ENCODE measurements at regions not wholly inside any gene's neighbourhood (a gene's known extent, or its start where the extent isn't known, plus 50 kb on each side); places are given as distances from the start of the nearest gene placed in this dataset.
A peak's percentile ranks its signal among the peaks of the same experiment; 100 is the strongest.

DNA sequence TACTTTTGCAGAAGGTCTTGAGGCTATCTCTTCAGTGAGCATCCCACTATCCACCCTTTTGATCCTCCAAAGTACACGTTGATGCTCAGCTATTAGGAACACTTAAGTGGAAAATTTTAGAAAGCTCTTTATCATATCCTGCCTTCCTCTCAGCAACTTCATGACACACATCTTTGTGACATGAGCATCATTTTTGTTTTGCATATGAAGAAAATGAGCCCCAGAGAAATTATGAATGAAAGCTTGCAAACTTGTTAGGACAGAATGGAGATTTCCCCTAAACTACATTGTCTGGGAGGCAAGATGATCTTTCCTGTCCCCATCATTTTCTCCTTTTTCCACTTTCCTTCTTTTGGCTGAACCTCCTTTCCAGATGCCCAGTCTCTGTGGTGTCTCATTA, 239.4 kb upstream of the PIK3R1 start:
- ATAC-seq (no peak), DNase-seq (ENCODE audit: missing footprints) (no peak)
- intact Hi-C loops (cut with DNase I), result loop anchor here (10.0 kb wide), 1 partner anchor 239 kb away; the partner anchor contains the start of gene PIK3R1

DNA sequence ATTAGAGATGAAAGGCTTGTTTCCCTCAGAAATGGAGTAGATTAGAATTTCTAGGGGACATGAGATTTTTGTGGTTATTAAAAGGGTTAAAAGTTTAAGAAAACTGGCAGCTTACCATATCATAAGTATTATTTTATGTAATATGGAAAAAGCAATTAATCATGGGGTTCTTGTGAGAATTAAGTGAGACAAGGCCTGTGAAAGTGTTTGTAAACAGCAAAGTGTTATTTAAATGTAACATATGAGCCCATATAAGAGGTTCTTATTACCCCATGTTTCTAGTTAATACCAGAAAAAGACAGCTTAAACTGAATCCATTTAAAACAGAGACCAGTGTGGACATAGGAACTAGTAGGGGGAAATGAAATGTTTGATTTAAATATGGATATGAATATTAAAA, 241.1 kb upstream of the PIK3R1 start:
- DNase-seq (ENCODE audit: missing footprints) (no peak), ATAC-seq (no peak)
- intact Hi-C loops (cut with DNase I), result loop anchor here (10.0 kb wide), 1 partner anchor 240 kb away; the partner anchor contains the start of gene PIK3R1

DNA sequence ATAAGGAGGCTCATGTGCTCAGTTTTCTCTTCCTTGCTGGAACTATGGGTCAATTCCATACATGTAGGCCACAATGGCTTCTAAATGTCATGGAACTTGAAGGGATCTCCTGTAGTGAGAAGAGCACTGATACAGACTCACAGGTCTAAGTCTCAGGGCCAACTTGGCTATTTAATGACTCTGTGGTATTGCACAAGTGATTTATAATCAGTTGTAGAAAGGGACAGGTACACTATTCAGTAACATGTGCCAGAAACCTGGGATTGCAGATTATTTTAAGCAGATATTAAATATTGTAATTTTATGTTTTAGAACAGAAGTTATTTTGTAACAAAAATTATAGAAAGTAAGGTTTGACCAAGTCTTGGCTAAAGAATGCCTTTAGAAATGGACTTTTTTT, 241.5 kb upstream of the PIK3R1 start:
- DNase-seq (ENCODE audit: missing footprints) (no peak), ATAC-seq (no peak)
- intact Hi-C loops (cut with DNase I), result loop anchor here (10.0 kb wide), 1 partner anchor 241 kb away; the partner anchor contains the start of gene PIK3R1

DNA sequence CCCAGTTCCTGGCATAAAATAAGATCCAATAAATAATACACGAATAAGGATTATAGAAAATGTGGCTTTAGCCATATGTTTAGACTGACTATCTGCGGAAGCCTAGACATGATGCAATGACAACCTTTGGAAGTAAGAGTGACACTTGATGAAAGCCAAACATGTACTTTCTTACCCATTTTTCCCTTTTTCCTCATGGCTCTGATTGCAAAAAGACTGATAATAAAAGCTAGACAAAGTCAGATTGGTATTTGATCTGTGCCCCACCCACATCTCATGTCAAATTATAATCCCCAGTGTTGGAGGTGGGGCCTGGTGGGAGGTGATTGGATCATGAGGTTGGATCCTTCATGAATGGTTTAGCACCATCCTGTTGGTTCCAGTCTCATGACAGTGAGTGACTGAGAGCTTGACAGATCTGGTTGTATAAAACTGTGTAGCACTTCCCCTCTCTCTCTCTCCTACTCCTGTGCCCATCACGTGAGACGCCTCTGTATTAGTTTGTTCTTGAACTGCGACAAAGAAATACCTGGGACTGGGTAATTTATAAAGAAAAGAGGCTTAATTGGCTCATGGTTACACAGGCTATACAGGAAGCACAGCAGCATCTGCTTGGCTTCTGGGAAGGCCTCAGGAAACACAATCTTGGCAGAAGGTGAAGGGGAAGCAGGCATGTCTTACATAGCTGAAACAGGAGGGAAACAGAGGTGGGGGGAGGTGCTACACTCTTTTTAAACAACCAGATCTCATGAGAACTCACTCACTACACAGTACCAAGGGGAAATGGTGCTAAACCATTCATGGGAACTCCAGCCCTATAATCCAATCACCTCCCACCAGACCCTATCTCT, 243.4 kb upstream of the PIK3R1 start:
- ATAC-seq, result no peak
- intact Hi-C loops (cut with DNase I), result loop anchor here (10.0 kb wide), 1 partner anchor 243 kb away; the partner anchor contains the start of gene PIK3R1
- no peak for DNase-seq (ENCODE audit: missing footprints)

DNA sequence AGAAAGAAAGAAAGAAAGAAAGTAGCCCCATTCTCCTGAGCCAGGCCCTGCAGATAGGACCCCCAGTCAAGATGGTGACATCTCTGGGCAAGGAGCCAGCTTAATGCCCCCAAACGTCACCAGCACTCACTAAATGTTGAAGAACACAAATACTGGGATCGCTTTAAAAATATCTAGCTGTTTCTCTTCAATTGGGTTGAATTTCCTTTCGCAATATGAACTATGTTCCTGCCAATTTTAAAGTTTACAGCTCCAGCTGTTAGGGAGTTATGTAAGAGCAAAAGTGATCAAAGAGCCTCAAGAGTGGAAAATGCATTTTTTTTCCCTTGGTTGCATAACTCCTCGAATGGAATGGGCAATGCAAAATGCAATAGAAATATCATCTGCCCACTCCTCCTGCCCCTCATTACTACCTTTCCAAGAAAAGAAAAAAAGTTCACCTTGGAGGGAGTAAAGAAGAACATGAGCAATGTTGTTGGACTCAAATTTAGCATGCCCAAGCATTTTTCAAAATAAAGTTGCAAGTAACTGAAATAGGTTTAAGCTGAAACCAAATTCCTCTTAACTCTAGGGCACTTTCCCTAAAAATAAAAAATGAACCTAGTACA, 244.2 kb upstream of the PIK3R1 start:
- intact Hi-C loops (cut with DNase I), result loop anchor here (10.0 kb wide), 1 partner anchor 243 kb away; the partner anchor contains the start of gene PIK3R1
- no peak for DNase-seq (ENCODE audit: missing footprints)
- peak; percentile 83 for ATAC-seq

DNA sequence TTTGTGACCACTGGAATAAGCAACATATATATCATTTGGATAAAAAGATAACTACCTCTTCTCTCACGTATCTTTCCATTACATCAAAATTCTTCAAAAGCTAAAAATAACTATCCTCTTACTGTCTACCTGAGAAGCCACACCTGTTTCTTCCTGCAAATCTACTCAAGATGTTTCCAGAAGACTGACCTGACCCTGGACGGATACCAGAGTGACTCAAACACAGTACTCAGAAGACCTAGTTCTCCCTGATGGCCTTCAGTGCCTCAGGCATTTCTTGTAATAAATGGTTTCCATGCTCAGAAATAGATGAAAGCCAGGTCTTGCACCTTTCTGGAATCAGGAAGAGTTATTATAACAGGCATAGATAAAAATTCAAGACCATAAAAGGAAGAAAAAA, 245.9 kb upstream of the PIK3R1 start:
- intact Hi-C loops (cut with DNase I), result loop anchor here (10.0 kb wide), 2 partner anchors 105 to 245 kb away; partner anchors contain the start of gene PIK3R1

DNA sequence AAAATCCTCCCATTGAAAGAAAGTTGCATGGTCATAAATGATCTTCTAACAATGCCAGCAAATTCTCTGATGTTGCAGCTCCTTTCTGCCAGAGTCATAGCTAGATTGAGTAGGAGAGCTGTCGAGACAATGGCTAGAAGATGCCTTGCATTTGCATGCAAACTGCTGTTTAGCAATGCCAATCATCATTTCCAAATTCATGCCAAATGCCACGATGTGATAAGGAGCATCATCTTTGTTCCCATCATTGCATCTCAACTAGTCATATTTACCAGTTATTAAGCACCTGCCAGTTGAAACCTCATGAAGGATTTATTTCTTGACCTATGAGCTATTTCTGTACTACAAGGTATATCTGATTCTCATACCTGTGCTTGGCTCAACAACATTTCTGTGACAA, 246.4 kb upstream of the PIK3R1 start:
- intact Hi-C loops (cut with DNase I), result loop anchor here (10.0 kb wide), 1 partner anchor 106 kb away; no protein-coding TSS in a partner anchor

More for the DNA sequence above, 245.9 kb upstream of the PIK3R1 start:
- DNase-seq (ENCODE audit: missing footprints) (no peak), ATAC-seq (no peak)

DNA sequence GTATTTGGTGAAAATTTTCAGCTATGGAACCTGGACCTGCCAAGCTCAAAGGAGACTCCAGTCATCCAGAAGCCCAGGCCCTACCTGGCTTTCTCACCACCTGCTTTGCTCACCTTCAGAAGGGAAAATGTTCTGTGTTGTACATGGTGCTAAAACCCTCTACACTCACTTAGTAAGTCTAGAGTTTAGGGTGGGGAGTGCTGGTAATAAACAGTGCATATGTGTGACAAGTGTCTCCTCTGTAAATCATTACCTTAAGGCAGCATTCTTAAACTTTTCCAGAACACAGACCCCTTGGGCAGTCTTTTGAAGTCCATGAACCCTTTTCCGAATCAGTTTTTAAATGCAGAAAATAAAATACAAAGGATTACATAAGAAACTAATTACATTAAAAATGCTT, 248.8 kb upstream of the PIK3R1 start:
- DNase-seq (ENCODE audit: missing footprints) (no peak), ATAC-seq (no peak)
- intact Hi-C loops (cut with DNase I), result loop anchor here (10.0 kb wide), 1 partner anchor 108 kb away; no protein-coding TSS in a partner anchor

More for the DNA sequence above, 246.4 kb upstream of the PIK3R1 start:
- DNase-seq (ENCODE audit: missing footprints), result no peak
- ATAC-seq, result no peak

DNA sequence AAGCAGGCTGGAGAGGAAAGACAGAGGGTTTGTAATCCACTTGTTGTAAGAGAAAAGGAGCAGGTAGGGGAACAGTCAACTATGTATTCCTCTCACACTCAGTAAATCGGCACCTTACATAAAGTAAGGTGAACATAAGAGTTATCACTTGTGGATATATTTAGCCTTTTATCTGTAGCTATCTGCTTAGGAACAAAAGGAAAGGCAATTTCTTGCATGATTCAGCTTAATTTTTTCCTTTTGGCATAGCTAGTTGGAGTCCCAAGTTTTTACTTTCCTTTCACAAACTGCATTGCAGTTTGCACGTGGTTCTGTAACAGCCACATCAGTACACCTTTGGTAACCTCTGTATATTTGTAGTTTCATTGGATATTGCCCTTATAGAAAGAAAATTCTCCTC, 250.9 kb upstream of the PIK3R1 start:
- DNase-seq (ENCODE audit: missing footprints), result no peak
- intact Hi-C loops (cut with DNase I), result loop anchor here (10.0 kb wide), 1 partner anchor 110 kb away; no protein-coding TSS in a partner anchor
- no peak for ATAC-seq

DNA sequence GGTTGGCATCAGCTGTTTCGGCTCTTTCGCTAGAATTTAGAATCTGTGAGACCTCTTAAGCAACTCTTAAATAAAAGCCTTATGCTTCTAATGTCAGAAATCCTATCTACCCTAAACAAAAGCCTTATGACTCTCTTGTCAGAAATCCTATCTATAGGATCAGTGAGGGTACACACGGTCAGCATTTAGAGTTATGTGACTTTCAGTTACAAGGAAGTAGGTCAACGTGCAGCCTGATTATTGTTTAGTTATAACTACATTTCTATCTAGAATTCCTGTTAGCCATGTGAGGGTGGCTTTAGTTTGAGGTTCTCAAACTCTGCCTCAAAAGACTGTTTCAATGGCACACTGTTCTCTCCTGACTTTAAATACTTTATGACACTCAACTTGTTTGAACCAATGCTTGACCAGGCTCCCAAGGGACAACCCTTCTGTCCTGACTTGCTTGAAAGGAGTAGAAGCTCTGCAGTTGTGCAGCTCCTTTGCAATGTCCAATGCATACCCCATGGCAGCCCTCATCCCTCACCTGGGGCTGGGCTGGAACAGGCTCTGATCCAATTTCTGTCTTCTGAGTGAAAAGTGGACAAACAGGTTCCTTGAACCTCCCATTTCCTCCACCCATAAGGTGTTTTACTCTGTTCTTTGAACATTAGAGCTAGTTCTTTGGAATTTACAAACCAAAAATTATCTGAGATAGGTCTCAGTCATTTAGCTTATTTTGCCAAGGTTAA, 251.6 kb upstream of the PIK3R1 start:
- intact Hi-C loops (cut with DNase I), result loop anchor here (10.0 kb wide), 1 partner anchor 111 kb away; no protein-coding TSS in a partner anchor
- DNase-seq (ENCODE audit: missing footprints) (peak; percentile 11), ATAC-seq (no peak)

DNA sequence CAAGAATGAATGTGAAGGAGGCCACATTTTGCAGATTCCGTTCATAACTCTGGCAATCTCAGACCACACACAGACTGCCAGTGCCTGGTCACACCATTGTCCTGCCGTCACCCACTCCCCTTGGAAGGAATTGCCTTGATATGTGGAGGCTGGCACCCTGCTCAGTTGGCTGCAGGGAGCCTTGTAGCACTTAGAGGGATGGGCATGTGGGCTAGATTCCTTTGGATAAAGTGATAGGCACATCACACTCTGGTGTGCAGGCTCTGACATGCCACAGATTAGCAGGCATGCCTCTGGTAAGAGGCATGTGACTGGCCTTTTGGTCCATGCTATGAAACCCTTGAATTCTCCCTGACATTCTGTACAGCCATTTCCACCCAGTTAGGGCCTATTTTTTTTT, 254.6 kb upstream of the PIK3R1 start:
- peak; percentile 60 for DNase-seq (ENCODE audit: missing footprints)
- peak; percentile 81 for ATAC-seq
- intact Hi-C loops (cut with DNase I), result loop anchor here (10.0 kb wide), 1 partner anchor 114 kb away; no protein-coding TSS in a partner anchor

DNA sequence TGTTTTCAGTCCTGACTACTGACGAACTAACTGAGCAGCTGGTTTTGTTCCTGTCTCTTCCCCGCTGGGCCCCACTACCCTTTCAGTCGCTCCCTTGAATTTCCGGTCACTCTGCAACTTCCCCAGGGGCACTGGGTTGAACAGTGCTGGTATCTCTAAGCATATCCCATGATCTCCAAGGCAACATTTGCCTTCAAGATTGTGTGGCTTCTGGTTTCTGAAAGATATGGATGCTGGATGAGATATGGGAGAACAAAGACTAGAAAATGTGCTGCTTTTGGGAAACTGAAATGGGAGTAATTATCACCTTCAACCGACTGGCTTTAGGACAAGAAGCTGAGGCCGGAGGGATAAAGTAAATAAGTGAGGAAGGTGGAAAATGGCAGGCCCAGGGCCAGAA, 258.2 kb upstream of the PIK3R1 start:
- no peak for ATAC-seq
- no peak for DNase-seq (ENCODE audit: missing footprints)
- intact Hi-C loops (cut with DNase I), result no loop called here

DNA sequence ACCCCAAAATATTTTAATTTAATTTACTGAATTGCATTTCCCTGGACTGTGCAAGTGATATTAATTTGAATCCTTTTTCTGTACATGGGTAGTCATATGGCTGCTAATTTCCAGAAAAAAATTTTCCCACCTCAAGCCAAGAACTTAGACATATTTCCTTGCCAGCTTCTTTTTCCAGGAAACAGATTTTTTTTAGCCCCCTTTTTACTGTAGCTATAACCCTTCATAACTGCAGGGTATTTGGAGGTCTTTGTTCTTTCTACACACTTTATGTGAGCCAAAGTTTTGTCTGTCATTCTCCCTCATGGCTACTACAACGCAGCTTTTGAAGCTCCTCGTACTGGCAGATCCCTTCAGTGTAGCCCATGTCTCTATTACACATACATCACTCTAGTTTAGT, 261.2 kb upstream of the PIK3R1 start:
- intact Hi-C loops (cut with DNase I), result no loop called here
- DNase-seq (ENCODE audit: missing footprints), result no peak
- no peak for ATAC-seq

DNA sequence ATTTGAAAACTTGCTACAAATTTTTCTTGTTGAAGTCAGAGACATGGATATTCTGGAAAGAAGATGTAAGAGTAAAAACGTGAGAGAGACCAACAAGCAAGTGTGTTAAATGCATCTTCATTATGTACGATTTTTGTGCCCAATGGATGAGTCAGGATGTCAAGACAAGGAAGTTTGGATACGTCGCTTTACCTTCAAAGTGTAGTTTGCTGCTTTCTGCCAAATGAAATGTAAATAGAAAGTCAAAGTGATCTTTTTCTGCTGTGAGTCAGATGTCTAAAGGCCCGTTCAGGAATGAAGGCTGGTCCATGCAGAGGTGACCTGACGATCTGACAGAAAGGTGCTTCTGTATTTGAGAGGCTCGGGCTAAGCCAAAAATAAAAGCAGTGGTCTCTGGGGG, 273.1 kb upstream of the PIK3R1 start:
- ATAC-seq, result no peak
- DNase-seq (ENCODE audit: missing footprints), result no peak
- intact Hi-C loops (cut with DNase I), result no loop called here

DNA sequence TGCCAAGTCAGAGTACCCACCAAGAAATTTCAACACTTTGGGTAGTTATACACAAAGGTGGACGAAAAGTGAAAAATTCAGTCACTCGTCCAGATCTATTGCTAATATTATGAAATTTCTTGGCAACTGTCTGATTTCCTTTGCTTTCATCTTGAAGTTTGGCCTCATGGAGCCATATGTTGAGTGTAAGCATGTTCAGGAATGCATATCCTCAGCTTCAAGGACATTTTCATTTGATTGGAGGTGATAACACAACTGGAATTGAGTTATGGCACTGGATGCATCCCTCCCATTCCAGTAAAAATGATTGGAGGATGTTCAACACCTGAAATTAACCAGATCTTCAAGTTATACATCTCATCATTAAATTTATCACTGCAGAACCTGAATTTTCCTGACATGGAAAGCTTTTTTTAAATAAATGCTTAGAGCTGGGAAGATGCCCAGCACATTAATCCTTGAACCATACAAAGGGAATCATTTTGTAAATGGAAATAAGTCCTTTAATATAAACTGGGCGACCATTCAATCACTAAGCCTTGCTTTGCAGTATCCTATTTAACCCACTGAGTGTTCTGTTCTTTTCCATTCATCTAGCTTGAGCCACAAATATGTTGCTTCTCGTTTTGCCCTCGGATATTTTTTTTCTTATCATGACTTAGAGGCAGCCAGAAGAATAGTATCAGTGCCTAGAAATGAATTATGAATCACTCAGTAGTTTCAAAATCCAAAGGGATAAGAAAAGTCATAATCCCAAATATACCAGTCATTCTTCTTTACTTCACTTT, 273.7 kb upstream of the PIK3R1 start:
- ATAC-seq, result peak; percentile 72
- intact Hi-C loops (cut with DNase I), result no loop called here

DNA sequence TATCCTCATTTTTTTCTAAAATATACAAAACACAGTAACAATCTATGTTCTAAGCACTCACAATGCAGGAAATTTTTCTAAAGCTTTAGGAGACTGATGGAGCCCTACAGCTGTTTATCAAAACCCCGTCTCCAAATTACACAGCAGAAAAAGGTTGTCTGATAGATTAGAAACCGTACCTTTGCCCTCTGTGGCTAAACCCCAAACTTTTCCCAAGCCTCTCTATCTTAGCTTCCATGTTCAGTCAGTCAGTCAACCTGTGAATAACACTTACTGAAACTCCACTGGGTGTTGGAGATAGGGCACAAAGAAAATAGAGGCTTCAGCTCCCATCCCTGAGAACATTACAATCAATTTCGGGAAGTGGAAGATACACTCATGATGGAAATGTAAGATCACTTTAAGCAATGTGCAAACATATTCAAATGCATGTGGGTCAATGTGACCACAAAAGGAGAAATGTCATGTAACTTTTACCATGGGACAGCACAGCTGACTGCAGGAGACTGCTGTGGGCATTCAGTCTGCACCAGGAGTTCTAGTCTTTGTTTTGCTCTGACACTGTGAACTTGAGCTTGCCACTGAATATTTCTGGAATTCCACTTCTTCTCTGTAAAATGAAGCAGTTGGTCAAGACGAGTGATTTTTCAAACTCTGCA, 279.5 kb upstream of the PIK3R1 start:
- intact Hi-C loops (cut with DNase I), result no loop called here
- DNase-seq (ENCODE audit: missing footprints), result no peak
- no peak for ATAC-seq

More for the DNA sequence above, 273.7 kb upstream of the PIK3R1 start:
- DNase-seq (ENCODE audit: missing footprints), result no peak

DNA sequence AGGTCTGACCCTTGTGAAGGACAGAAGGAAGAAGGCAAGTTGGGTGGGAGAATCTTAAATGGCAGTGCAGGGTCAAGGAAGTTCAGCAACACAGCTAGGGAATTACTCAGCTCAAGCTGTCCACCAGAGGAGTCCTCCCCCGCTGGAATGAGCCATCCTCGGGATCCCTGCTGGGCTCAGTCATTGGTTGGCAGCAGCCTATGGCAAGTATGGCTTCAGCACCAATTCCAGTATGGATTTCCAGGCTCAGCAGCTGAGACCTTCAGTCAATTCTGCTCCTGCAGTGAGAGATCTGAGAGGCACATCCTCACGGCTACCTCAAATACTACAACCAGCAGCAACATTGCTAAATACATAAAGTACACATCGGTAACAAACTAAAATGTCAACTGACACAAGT, 280.6 kb upstream of the PIK3R1 start:
- DNase-seq (ENCODE audit: missing footprints) (no peak), ATAC-seq (no peak)
- intact Hi-C loops (cut with DNase I), result no loop called here

DNA sequence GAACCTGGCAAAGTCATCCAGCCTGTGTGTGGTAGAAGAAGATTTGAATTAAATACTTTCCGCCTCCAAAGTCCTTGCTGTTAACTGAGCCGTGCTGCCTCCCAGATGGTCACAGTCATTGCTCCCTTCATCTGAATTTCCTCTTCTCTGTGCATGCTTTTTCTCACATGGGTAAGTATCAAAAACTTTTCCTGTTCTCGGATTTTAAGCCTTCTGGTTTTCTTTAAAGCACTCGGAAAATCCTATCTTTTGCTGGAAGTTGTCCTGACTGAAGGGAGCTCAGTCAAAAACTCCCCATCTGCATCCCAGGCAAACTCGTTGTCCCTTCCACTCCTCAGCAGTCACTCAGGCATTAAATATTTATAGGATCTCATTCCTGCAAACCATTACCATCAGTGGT, 290.0 kb upstream of the PIK3R1 start:
- intact Hi-C loops (cut with DNase I), result no loop called here
- DNase-seq (ENCODE audit: missing footprints) (no peak), ATAC-seq (no peak)

Measured in Right ventricle myocardium inferior (tissue), 1 donor.